Stomach (tissue), 8 donors: ENCODE measurements at regions not wholly inside any gene's neighbourhood (a gene's known extent, or its start where the extent isn't known, plus 50 kb on each side); places are given as distances from the start of the nearest gene placed in this dataset.
"Not testable (repeated sequence)": the region's sequence is repeated elsewhere in the genome, so short reads cannot be mapped to it uniquely, and the experiment has no call there.

Experiments
- DNase-seq, 2 donors: peaks; one replicate each; pipeline versions ENCODE4 v3.0.0 to v3.0.0-alpha.2; 2013 to 2019
- H3K27ac ChIP-seq, 5 donors: fragments of 200-600 bp in 4 of 5; sonication (generic) in 4 of 5; one replicate each; pipeline ENCODE4 v1.5.1; 2013 to 2019; ENCODE audit warnings: mild to moderate bottlenecking in 1 of 5, moderate library complexity in 1 of 5
- H3K27me3 ChIP-seq, 3 donors: fragments of 200-600 bp; sonication (generic); one replicate each; pipeline ENCODE4 v1.5.1; 2017 to 2019; ENCODE audit warnings: mixed run types in 1 of 3
- H3K36me3 ChIP-seq, 4 donors: fragments of 200-600 bp; sonication (generic); 1 replicate in 3 of 4; 2 replicates in 1 of 4; pipeline ENCODE4 v1.5.1; 2016 to 2019
- H3K4me1 ChIP-seq, 4 donors: fragments of 200-600 bp; sonication (generic); one replicate each; pipeline ENCODE4 v1.5.1; 2016 to 2019
- H3K4me3 ChIP-seq, 4 donors: fragments of 200-600 bp; sonication (generic) in 3 of 4; one replicate each; pipeline ENCODE4 v1.5.1; 2016 to 2019; ENCODE audit warnings: mild to moderate bottlenecking in 1 of 4
- H3K9me3 ChIP-seq, 4 donors: fragments of 200-600 bp; sonication (generic); one replicate each; pipeline ENCODE4 v1.5.1; 2016 to 2019
- EP300 ChIP-seq: sonication (generic); formaldehyde crosslinking; IDR thresholded peaks from one replicate; pipeline ENCODE4 v1.6.1; 2017; ENCODE audit warnings: antibody characterized with exemption
- POLR2A ChIP-seq, 4 donors: fragments of 450-650 bp; IDR thresholded peaks; one replicate each; pipeline ENCODE4 v1.6.1; 2016; ENCODE audit warnings: antibody characterized with exemption in 4 of 4, control low read depth in 2 of 4, mild to moderate bottlenecking in 1 of 4, moderate library complexity in 1 of 4
- POLR2AphosphoS5 ChIP-seq, 3 donors: sonication (generic); formaldehyde crosslinking; IDR thresholded peaks; one replicate each; pipeline ENCODE4 v1.6.1; 2016; ENCODE audit warnings: antibody characterized with exemption in 3 of 3
- WGBS, 5 donors: extraction: QIAGEN DNeasy Blood & Tissue Kit in 3 of 5; methylation state at CpG; one replicate each; pipeline versions ENCODE4 v1.1.5 to v1.1.7; 2013 to 2018; 5-methylcytosine and 5-hydroxymethylcytosine counted together
- intact Hi-C: fragments of 100-400 bp; cut with DNase I; formaldehyde crosslinking; loops from one replicate; pipeline ENCODE4 v1.15.1; 2023; ENCODE audit warnings: low total_unique reads
- TF ChIP-seq, protein P1 (sequence below), 7 experiments: fragments of 450-650 bp in 4 of 7; fragments of 200-600 bp in 3 of 7; sonication (generic) in 3 of 7; IDR thresholded peaks; one replicate each; pipeline ENCODE4 v1.5.1; 2016 to 2019; ENCODE audit warnings: antibody characterized with exemption in 7 of 7, control low read depth in 2 of 7, mild to moderate bottlenecking in 1 of 7
- donor health status: healthy with polysubstance abuse.
- donor health status: Bipolar disorder and iron deficiency.
- donor health status: healthy.

DNA sequence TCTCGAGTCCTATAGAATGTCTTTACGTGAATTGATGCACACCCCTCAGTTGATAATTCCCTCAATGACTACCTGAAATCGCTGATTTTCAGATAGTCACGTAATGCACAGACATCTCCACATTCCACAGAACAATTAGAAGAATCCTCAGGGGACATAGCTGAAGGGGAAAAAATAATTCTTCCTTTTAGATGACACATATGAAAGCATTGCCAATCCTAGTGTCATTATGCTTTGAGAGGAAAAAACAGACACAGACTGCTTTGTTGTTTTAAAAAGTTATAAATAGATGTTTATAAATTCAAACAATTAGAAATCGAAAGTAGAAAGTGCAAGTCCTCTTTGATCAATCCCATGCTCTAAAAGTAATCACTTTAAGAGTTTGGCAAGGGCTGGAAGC is 100.6 kb upstream of the FN1 start:
- no peak overlapping the region for H3K4me3 ChIP-seq
- no peaks in the 10 kb centered on the region for H3K36me3 ChIP-seq
- 66 to 75% (median 71%) methylated on average over 5 of the region's 5 CpGs for WGBS, 5 donors
- intact Hi-C loops, result no loop called here
- no peak for DNase-seq
- TF ChIP-seq, protein P1, sequence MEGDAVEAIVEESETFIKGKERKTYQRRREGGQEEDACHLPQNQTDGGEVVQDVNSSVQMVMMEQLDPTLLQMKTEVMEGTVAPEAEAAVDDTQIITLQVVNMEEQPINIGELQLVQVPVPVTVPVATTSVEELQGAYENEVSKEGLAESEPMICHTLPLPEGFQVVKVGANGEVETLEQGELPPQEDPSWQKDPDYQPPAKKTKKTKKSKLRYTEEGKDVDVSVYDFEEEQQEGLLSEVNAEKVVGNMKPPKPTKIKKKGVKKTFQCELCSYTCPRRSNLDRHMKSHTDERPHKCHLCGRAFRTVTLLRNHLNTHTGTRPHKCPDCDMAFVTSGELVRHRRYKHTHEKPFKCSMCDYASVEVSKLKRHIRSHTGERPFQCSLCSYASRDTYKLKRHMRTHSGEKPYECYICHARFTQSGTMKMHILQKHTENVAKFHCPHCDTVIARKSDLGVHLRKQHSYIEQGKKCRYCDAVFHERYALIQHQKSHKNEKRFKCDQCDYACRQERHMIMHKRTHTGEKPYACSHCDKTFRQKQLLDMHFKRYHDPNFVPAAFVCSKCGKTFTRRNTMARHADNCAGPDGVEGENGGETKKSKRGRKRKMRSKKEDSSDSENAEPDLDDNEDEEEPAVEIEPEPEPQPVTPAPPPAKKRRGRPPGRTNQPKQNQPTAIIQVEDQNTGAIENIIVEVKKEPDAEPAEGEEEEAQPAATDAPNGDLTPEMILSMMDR (IDR thresholded peaks at IDR 0.05), result no peak
- TF ChIP-seq POLR2AphosphoS5 (IDR thresholded peaks at IDR 0.05) (no peak), EP300 (no peak), POLR2A (IDR thresholded peaks at IDR 0.05) (no peak)
- peaks cover 0 to 7% (median 2%) of the 10 kb centered on the region in 4 donors for H3K4me1 ChIP-seq
- peaks cover 0 to 15% (median 8%) of the 10 kb centered on the region in 4 donors for H3K9me3 ChIP-seq
- no peak overlapping the region for H3K27ac ChIP-seq
- no peaks in the 10 kb centered on the region for H3K27me3 ChIP-seq

DNA sequence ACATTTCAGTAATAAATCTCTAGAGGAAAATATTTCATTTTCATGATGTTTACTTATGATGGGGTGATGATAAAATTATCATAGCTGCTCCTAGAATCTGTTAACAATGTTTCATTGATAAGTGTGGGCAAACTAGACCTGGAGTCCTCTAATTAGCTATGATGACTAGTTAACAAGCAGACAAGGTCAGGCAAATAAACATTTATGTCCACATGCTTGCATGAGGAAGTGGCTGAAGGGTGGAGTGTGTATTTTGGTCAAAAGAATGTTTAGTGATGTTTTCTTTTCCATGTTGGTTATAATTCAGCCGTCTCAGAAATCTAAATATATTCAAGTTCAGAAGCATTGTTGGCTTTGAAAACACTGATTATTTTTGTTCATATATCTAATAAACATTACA is 99.9 kb upstream of the FN1 start:
- peak in 1 of 2 donors; percentile 18 for DNase-seq
- Histone ChIP-seq H3K4me3 (no peak overlapping the region), H3K27ac (no peak overlapping the region), H3K9me3 (peaks cover 0 to 15% (median 8%) of the 10 kb centered on the region in 4 donors), H3K27me3 (no peaks in the 10 kb centered on the region), H3K36me3 (no peaks in the 10 kb centered on the region), H3K4me1 (peaks cover 0 to 7% (median 2%) of the 10 kb centered on the region in 4 donors)
- 7 to 17% (median 13%) methylated on average over 1 of the region's 1 CpG for WGBS, 5 donors
- TF ChIP-seq EP300, result no peak
- TF ChIP-seq, protein P1 (IDR thresholded peaks at IDR 0.05), result no peak
- no peak for TF ChIP-seq POLR2A (IDR thresholded peaks at IDR 0.05)
- TF ChIP-seq POLR2AphosphoS5 (IDR thresholded peaks at IDR 0.05), result no peak
- intact Hi-C loops, result no loop called here

DNA sequence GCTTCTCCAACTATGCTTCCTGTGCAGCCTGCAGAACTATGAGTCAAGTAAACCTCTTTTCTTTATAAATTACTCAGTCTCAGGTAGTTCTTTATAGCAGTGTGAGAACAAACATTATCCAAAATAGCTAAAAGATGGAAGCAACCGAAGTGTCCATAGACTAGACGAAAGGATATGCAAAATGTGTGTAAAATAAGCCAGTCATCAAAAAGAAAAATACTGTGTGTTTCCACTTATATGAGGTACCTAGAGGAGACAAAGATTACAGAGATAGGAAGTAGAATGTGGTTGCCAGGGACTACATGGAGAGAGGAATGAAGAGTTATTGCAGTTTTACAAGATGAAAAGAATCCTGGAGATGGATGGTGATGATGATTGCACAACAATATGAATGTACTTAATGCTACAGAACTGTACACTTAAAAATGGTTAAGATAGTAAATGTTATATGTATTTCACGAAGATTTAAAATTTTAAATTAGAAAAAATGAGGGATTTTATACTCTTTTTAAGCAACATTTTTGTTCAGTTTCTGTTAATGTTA is 99.3 kb upstream of the FN1 start:
- Histone ChIP-seq H3K27ac (no peak overlapping the region), H3K4me1 (peaks cover 0 to 7% (median 2%) of the 10 kb centered on the region in 4 donors), H3K4me3 (no peak overlapping the region), H3K27me3 (no peaks in the 10 kb centered on the region), H3K9me3 (peaks cover 0 to 15% (median 8%) of the 10 kb centered on the region in 4 donors), H3K36me3 (no peaks in the 10 kb centered on the region)
- WGBS, 5 donors, result 89 to 94% (median 91%) methylated on average over 3 of the region's 3 CpGs
- intact Hi-C loops, result no loop called here
- TF ChIP-seq POLR2AphosphoS5 (IDR thresholded peaks at IDR 0.05) (no peak), POLR2A (IDR thresholded peaks at IDR 0.05) (no peak), EP300 (no peak)
- TF ChIP-seq, protein P1 (IDR thresholded peaks at IDR 0.05), result no peak
- no peak for DNase-seq

DNA sequence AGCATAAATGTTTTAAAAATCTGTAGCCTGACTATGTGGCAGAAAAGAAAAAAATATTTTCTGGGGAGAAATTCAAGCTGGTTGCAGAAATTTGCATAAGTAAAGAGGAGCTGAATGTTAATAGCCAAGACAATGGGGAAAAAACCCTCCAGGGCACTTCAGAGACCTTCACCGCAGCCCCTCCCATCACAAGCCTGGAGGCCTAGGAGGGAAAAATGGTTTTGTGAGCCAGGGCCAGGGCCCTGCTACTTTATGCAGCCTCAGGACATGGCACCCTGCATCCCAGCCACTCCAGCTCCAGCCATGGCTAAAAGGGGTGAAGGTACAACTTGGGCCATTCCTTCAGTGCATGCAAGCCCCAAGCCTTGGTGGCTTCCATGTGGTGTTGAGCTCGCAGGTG is 97.8 kb upstream of the FN1 start:
- Histone ChIP-seq H3K4me1 (peaks cover 0 to 18% (median 2%) of the 10 kb centered on the region in 4 donors), H3K9me3 (peaks cover 0 to 15% (median 10%) of the 10 kb centered on the region in 4 donors)
- H3K4me3 ChIP-seq, intact Hi-C loops, H3K27ac ChIP-seq, DNase-seq, H3K36me3 ChIP-seq, H3K27me3 ChIP-seq: not testable (repeated sequence)
- WGBS, 5 donors, result 94 to 100% (median 98%) methylated on average over 2 of the region's 2 CpGs

DNA sequence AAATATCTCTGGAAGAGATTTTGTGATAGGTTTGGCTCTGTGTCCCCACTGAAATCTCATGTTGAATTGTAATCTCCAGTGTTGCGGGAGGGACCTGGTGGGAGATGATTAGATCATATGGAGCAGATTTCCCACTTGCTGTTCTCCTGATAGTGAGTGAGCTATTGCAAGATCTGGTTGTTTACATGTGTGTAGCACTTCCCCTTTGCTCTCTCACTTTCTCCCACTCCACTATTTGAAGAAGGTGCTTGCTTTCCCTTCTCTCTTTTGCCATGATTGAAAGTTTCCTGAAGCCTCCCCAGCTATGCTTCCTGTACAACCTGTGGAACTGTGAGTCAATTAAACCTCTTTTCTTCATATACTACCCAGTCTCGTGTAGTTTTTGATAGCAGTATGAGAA is 97.0 kb upstream of the FN1 start:
- H3K9me3 ChIP-seq, result peaks cover 0 to 15% (median 10%) of the 10 kb centered on the region in 4 donors
- H3K27ac ChIP-seq, result no peak overlapping the region

More for the DNA sequence above, 97.0 kb upstream of the FN1 start:
- DNase-seq, result no peak
- intact Hi-C loops, result no loop called here
- H3K4me1 ChIP-seq, result peaks cover 0 to 18% (median 2%) of the 10 kb centered on the region in 4 donors
- TF ChIP-seq EP300, result no peak
- no peak for TF ChIP-seq POLR2A (IDR thresholded peaks at IDR 0.05)
- no peak for TF ChIP-seq POLR2AphosphoS5 (IDR thresholded peaks at IDR 0.05)
- TF ChIP-seq, protein P1 (IDR thresholded peaks at IDR 0.05), result no peak
- 63 to 83% (median 75%) methylated on average over 2 of the region's 2 CpGs for WGBS, 5 donors
- H3K36me3 ChIP-seq, result no peaks in the 10 kb centered on the region
- no peak overlapping the region for H3K4me3 ChIP-seq
- no peaks in the 10 kb centered on the region for H3K27me3 ChIP-seq
